ENCODE measurements at regions not wholly inside any gene's neighbourhood (a gene's known extent, or its start where the extent isn't known, plus 50 kb on each side); places are given as distances from the start of the nearest gene placed in this dataset.

- no peak for TF ChIP-seq USF2 (IDR thresholded peaks at IDR 0.05; ENCODE audit: low read length)
- TF ChIP-seq CREB1 (IDR thresholded peaks at IDR 0.05): no peak
These were observed 91.5 kb upstream of the PROK2 start (continued) for GRCh38 chr3:71876135-71877105.

Measured in H1 (cell line).